ENCODE measurements at regions not wholly inside any gene's neighbourhood (a gene's known extent, or its start where the extent isn't known, plus 50 kb on each side); places are given as distances from the start of the nearest gene placed in this dataset.

- Histone ChIP-seq H3K4me1 (ENCODE audit: insufficient read depth, low read length) (no peaks in the 10 kb centered on the region), H3K4me3 (ENCODE audit: low read length) (no peak overlapping the region), H3K36me3 (ENCODE audit: low read depth, low read length) (no peaks in the 10 kb centered on the region), H3F3A (ENCODE audit: low read length, unreplicated experiment) (no peaks in the 10 kb centered on the region), H3K79me2 (ENCODE audit: low read length) (no peaks in the 10 kb centered on the region), H3K4me2 (ENCODE audit: low read length) (no peak overlapping the region), H3K27ac (ENCODE audit: low read length) (no peak overlapping the region), H2AFZ (ENCODE audit: low read length) (no peak overlapping the region), H3K9ac (ENCODE audit: low read length) (no peak overlapping the region), H3K27me3 (ENCODE audit: low read length) (no peaks in the 10 kb centered on the region), H3K9me2 (replicated peaks; ENCODE audit: low read length) (no peaks in the 10 kb centered on the region), H3K9me3 (ENCODE audit: low read length) (no peaks in the 10 kb centered on the region), H4K20me1 (ENCODE audit: low read length) (no peaks in the 10 kb centered on the region)
- no TSS peak for BruUV-seq (replicated peaks)
- DNase-seq: no peak
- TF ChIP-seq, protein P1, sequence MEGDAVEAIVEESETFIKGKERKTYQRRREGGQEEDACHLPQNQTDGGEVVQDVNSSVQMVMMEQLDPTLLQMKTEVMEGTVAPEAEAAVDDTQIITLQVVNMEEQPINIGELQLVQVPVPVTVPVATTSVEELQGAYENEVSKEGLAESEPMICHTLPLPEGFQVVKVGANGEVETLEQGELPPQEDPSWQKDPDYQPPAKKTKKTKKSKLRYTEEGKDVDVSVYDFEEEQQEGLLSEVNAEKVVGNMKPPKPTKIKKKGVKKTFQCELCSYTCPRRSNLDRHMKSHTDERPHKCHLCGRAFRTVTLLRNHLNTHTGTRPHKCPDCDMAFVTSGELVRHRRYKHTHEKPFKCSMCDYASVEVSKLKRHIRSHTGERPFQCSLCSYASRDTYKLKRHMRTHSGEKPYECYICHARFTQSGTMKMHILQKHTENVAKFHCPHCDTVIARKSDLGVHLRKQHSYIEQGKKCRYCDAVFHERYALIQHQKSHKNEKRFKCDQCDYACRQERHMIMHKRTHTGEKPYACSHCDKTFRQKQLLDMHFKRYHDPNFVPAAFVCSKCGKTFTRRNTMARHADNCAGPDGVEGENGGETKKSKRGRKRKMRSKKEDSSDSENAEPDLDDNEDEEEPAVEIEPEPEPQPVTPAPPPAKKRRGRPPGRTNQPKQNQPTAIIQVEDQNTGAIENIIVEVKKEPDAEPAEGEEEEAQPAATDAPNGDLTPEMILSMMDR (conservative IDR thresholded peaks at IDR 0.05; ENCODE audit: low read depth, low read length): no peak
- no peak for TF ChIP-seq EZH2phosphoT487 (IDR thresholded peaks at IDR 0.05; ENCODE audit: borderline replicate concordance, low read length)
- no peak for TF ChIP-seq EZH2 (IDR thresholded peaks at IDR 0.05; ENCODE audit: low read length, unreplicated experiment)
- ChIA-PET POLR2A (ENCODE audit: unreplicated experiment) (no interaction called here), CTCF (no interaction called here)
- intact Hi-C loops (cut with micrococcal nuclease): no loop called here
- no peak for ATAC-seq
Observed at GRCh38 chr16:6557353-6558023, 775.2 kb upstream of the RBFOX1 start.

DNA sequence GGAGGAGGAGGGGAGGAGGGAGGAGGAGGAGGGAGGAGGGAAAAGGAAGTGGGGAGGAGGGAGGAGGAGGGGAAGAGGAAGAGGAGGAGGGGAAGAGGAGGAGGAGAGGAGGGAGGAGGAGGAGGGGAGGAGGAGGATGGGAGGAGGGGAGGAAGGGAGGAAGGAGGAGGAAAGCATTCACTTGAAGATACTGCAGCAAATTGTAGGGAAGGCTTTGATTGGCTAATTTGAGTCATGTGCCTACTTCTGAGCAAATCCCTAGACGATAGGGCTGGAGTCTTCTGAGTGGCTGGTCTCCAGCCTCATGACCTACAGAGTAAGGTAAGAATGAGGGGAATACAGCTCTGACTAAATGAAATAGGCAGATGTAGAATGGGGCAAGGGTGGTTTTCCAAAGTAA lies 783.2 kb upstream of the RBFOX1 start:
- ATAC-seq (no peak), DNase-seq (no peak)
- Histone ChIP-seq H2AFZ (ENCODE audit: low read length) (no peak overlapping the region), H3K4me3 (ENCODE audit: low read length) (no peak overlapping the region), H3K79me2 (ENCODE audit: low read length) (no peaks in the 10 kb centered on the region), H3K9me2 (replicated peaks; ENCODE audit: low read length) (no peaks in the 10 kb centered on the region), H3K9me3 (ENCODE audit: low read length) (no peaks in the 10 kb centered on the region), H3F3A (ENCODE audit: low read length, unreplicated experiment) (no peaks in the 10 kb centered on the region), H3K27me3 (ENCODE audit: low read length) (no peaks in the 10 kb centered on the region), H4K20me1 (ENCODE audit: low read length) (no peaks in the 10 kb centered on the region), H3K4me1 (ENCODE audit: insufficient read depth, low read length) (no peaks in the 10 kb centered on the region), H3K4me2 (ENCODE audit: low read length) (no peak overlapping the region), H3K27ac (ENCODE audit: low read length) (no peak overlapping the region), H3K36me3 (ENCODE audit: low read depth, low read length) (no peaks in the 10 kb centered on the region), H3K9ac (ENCODE audit: low read length) (no peak overlapping the region)
- intact Hi-C loops (cut with micrococcal nuclease): no loop called here
- BruUV-seq (replicated peaks): no TSS peak
- TF ChIP-seq, protein P1 (conservative IDR thresholded peaks at IDR 0.05; ENCODE audit: low read depth, low read length): no peak
- TF ChIP-seq EZH2phosphoT487 (IDR thresholded peaks at IDR 0.05; ENCODE audit: borderline replicate concordance, low read length) (no peak), EZH2 (IDR thresholded peaks at IDR 0.05; ENCODE audit: low read length, unreplicated experiment) (no peak)
- POLR2A ChIA-PET (ENCODE audit: unreplicated experiment): no interaction called here
- CTCF ChIA-PET: no interaction called here

GRCh38 chr16:6548507-6548906 lies 784.1 kb upstream of the RBFOX1 start:
- Histone ChIP-seq H3F3A (ENCODE audit: low read length, unreplicated experiment) (no peaks in the 10 kb centered on the region), H3K9ac (ENCODE audit: low read length) (no peak overlapping the region), H3K4me2 (ENCODE audit: low read length) (no peak overlapping the region), H3K79me2 (ENCODE audit: low read length) (no peaks in the 10 kb centered on the region), H3K27me3 (ENCODE audit: low read length) (no peaks in the 10 kb centered on the region), H3K4me3 (ENCODE audit: low read length) (no peak overlapping the region), H3K9me2 (replicated peaks; ENCODE audit: low read length) (no peaks in the 10 kb centered on the region), H2AFZ (ENCODE audit: low read length) (no peak overlapping the region), H4K20me1 (ENCODE audit: low read length) (no peaks in the 10 kb centered on the region), H3K27ac (ENCODE audit: low read length) (no peak overlapping the region), H3K9me3 (ENCODE audit: low read length) (no peaks in the 10 kb centered on the region), H3K4me1 (ENCODE audit: insufficient read depth, low read length) (no peaks in the 10 kb centered on the region), H3K36me3 (ENCODE audit: low read depth, low read length) (no peaks in the 10 kb centered on the region)
- DNase-seq: no peak
- ChIA-PET CTCF (no interaction called here), POLR2A (ENCODE audit: unreplicated experiment) (no interaction called here)
- no TSS peak for BruUV-seq (replicated peaks)
- TF ChIP-seq, protein P1 (conservative IDR thresholded peaks at IDR 0.05; ENCODE audit: low read depth, low read length): no peak
- TF ChIP-seq EZH2phosphoT487 (IDR thresholded peaks at IDR 0.05; ENCODE audit: borderline replicate concordance, low read length) (no peak), EZH2 (IDR thresholded peaks at IDR 0.05; ENCODE audit: low read length, unreplicated experiment) (no peak)
- intact Hi-C loops (cut with micrococcal nuclease): no loop called here
- ATAC-seq: no peak
